AG09319 (cell line): ENCODE measurements at regions not wholly inside any gene's neighbourhood (a gene's known extent, or its start where the extent isn't known, plus 50 kb on each side); places are given as distances from the start of the nearest gene placed in this dataset.
"Not testable (repeated sequence)": the region's sequence is repeated elsewhere in the genome, so short reads cannot be mapped to it uniquely, and the experiment has no call there.

ENCODE experiments used
- DNase-seq: peaks from one replicate; pipeline ENCODE4 v3.0.0-alpha.2; 2010; ENCODE audit warnings: low read depth; ENCODE audit errors: extremely low read depth
- TF ChIP-seq, protein P1 (sequence below): IDR thresholded peaks from 2 replicates; pipeline ENCODE4 v1.5.1; 2011; ENCODE audit warnings: low read depth, mild to moderate bottlenecking, inconsistent platforms, low read length, moderate library complexity

DNA sequence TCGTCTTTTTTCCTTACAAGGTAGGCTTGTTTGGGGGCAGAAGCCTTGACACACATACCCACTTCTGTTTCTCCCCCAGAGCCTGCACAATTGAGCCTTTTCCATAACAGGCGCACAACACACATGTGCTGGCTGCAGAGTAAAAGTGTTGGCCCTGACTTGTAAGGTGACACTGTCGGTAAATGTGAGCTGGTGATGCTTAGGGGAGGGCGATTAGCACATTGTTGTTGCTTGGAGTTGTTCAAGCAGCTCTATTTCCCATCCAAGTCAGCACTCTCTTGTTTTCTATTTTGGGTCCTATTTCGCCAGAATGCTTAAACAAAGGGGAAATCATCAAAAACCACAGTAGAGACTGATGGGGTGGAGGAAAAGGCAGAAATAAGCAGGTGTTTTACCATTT lies 51.9 kb upstream of the PTPRJ start:
- no peak for DNase-seq
- TF ChIP-seq, protein P1, sequence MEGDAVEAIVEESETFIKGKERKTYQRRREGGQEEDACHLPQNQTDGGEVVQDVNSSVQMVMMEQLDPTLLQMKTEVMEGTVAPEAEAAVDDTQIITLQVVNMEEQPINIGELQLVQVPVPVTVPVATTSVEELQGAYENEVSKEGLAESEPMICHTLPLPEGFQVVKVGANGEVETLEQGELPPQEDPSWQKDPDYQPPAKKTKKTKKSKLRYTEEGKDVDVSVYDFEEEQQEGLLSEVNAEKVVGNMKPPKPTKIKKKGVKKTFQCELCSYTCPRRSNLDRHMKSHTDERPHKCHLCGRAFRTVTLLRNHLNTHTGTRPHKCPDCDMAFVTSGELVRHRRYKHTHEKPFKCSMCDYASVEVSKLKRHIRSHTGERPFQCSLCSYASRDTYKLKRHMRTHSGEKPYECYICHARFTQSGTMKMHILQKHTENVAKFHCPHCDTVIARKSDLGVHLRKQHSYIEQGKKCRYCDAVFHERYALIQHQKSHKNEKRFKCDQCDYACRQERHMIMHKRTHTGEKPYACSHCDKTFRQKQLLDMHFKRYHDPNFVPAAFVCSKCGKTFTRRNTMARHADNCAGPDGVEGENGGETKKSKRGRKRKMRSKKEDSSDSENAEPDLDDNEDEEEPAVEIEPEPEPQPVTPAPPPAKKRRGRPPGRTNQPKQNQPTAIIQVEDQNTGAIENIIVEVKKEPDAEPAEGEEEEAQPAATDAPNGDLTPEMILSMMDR, result no peak

DNA sequence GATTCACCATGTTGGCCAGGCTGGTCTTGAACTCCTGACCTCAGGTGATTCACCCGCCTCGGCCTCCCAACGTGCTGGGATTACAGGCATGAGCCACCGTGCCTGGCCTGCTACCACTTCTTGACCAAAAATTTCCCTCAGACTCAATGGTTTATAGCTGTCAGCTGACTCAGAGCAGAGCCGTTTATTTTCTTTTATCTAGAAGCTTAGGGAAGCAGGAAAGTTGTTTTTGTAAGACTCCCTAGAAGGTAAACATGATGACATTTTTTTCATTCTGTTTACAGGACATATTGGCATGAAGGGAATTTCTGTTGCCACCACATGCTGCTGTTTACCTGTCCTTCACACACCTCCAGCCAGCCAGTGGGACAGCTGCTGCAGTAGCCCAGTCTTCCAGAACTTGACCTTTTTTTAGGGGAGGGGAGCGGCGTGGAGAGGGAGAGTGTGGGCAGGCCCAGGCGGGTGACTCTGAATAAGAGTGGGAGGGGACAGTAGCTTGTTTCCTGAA lies 56.1 kb upstream of the PTPRJ start:
- TF ChIP-seq, protein P1, result no peak
- DNase-seq, result no peak

DNA sequence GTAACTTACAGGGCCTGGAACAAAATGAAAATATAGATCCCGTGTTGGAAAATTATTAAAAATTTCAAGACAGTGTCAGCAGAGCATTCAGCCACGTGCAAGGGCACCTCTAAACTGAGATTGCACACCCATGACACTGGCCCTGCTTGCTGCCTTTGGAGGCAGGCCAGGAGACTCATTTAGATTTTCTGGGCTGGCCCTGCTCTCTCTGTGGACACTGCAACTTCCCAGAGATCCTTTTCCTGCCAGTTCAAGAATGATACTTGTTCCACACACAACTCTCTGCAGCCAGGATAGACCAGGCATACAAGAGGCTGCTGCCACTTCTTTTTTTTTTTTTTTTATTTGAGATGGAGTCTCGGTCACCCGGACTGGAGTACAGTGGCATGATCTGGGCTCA lies 56.7 kb upstream of the PTPRJ start:
- TF ChIP-seq, protein P1, result no peak
- no peak for DNase-seq

DNA sequence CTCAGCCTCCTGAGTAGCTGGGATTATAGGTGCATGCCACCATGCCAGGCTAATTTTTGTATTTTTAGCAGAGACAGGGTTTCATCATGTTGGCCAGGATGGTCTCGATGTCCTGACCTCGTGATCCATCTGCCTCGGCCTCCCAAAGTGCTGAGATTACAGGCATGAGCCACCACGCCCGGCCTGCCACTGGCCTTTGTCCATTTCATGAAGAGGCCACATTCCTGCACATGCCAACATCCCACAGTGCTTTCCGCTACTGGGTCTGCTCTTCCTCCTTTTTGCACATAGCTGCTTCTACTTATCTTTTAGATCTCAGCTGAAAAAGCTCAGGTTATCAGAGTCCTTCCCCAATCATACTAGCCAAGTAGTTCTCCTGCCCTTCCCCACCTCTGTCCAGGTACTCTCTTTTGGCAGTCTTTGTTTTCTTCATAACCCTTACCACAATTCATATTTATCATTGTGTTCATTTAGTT lies 59.2 kb upstream of the PTPRJ start:
- DNase-seq, result not testable (repeated sequence)

DNA sequence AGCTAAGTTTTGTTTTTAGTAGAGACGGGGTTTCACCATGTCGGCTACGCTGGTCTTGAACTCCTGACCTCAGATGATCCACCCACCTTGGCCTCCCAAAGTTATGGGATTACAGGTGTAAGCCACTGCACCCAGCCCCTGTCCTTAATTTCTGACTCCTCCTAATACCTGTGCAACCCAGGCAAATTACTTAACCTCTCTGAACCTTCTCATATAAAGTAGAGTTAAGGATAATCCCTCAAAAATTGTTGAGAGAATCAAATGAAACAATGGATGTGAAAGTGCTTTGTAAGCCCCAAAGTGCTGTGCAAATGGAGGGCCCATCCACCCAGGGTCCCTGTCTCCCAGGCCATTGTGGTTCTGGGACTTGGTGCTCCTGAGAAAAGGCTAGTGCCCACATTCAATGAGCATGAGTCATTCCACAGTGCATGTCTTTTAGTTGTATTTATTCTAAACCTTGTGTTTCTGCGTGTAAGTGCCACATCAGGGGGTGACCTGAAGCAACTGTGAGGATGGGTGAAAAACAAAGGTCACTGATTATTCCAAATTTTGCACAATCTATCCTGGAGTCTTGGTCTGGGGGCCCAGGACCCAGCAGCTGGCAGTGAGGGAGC lies 61.4 kb upstream of the PTPRJ start:
- TF ChIP-seq, protein P1, result no peak
- no peak for DNase-seq

DNA sequence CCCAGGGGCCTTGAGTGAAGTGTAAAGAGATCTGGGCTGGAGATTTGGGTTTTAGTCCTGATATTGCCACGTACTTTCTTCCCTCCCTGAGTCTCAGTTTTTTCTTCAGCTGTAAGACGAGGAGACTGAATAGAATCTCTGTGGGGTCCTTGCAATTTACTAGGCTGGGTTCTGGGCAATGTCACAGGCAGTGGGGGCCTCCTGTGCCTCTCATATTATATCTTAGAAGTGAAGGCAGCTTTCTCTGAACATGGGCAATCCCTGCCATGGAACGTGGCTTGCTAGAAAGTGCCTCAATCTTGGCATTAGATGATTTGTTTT lies 62.0 kb upstream of the PTPRJ start:
- TF ChIP-seq, protein P1, result no peak
- DNase-seq, result no peak

DNA sequence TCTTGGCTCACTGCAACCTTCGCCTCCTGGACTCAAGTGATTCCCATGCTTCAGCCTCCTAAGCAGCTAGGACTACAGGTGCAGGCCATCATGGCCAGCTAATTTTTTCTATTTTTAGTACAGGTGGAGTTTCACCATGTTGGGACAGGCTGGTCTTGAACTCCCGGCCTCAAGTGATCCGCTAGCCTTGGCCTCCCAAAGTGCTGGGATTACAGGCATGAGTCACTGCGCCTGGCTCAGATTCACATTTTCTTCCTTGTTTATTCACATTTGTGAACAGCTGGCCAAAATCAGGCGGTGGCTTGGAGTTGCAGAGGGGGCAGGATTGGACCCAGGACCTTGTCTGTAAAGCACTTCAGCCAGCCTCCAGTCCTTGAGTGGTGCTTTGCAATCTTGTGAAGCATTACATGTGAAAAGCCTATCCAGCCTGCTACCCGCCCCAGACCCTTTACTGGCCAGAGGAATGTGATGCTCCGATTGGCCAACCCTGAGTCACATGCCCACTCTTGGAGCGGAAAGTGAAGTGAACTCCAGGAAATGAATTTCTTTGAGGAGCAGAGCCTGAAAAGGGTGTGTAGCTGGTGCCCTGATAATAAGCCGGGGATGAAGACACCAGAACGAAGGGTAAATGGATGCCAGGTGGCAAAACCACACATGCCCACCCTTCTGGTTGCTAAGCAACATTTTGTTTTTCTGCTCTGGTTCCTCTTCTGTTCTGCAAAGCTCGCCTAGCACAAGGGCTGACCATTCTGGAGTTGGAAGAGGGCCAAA lies 62.6 kb upstream of the PTPRJ start:
- TF ChIP-seq, protein P1, result no peak
- DNase-seq, result peak; percentile 99

DNA sequence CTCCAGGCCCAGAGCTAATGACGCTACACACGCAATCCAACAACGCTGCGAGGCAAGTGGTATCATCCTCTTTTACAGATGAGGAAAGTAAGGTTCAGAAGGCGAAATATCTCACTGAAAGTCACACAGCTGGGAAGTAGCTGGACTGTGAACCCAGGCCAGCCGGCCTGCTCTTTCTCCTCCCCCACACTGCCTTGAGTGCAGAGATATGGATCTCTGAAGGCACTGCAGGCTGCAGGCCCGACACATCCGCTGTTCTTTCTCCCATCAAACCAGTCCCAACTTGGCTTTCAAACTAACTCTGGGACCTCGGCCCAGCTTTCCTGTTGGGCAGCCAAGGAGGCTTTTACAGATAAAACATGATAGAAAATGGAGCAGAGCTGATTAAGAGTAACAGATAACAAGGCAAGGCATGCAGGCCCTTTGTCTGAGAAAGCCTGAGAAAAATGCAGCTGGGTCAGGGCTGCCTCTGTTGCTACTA lies 64.0 kb upstream of the PTPRJ start:
- TF ChIP-seq, protein P1, result no peak
- DNase-seq, result no peak
